Caki2 (cell line): ENCODE measurements at regions not wholly inside any gene's neighbourhood (a gene's known extent, or its start where the extent isn't known, plus 50 kb on each side); places are given as distances from the start of the nearest gene placed in this dataset.

Experiments
- DNase-seq: peaks from one replicate; pipeline ENCODE4 v3.0.0-alpha.2; 2015; ENCODE audit warnings: low read depth
- in situ Hi-C: cut with HindIII; loops from 2 replicates; pipeline ENCODE4 v1.10.0; 2016; ENCODE audit warnings: low sequenced_read_pairs, low pct_unique_long_range_greater_than_20kb, mixed read lengths

- in situ Hi-C loops = no loop called here
Observed at GRCh38 chr7:67752227-67752626, 755.6 kb downstream of the TYW1 start.

GRCh38 chr7:67753891-67754290, 757.3 kb downstream of the TYW1 start:
- no peak for DNase-seq
- in situ Hi-C loops = no loop called here

More at GRCh38 chr7:67752227-67752626, 755.6 kb downstream of the TYW1 start:
- DNase-seq = no peak

- DNase-seq = no peak
Observed at GRCh38 chr7:67754651-67755050, 758.0 kb downstream of the TYW1 start.

DNA sequence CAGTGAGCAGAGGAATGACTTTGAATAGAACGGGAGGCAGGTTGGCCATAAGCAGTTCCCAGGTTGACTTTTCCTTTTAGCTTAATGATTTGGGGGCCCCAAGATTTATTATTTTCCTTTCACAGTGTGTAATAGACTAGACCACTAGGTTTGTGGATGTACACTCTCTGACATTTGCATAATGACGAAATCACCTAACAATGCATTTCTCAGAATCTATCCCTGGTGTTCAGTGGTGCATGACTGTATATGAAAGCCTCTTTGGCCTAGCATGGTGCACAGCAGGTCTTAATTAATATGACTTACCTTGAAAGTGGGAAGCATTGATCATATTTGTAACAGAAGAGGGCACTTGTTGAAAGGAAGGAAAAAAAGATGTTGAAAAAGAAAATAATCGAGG, 761.9 kb downstream of the TYW1 start:
- peak; percentile 53 for DNase-seq
- in situ Hi-C loops = no loop called here

More at GRCh38 chr7:67754651-67755050, 758.0 kb downstream of the TYW1 start:
- in situ Hi-C loops = no loop called here

DNA sequence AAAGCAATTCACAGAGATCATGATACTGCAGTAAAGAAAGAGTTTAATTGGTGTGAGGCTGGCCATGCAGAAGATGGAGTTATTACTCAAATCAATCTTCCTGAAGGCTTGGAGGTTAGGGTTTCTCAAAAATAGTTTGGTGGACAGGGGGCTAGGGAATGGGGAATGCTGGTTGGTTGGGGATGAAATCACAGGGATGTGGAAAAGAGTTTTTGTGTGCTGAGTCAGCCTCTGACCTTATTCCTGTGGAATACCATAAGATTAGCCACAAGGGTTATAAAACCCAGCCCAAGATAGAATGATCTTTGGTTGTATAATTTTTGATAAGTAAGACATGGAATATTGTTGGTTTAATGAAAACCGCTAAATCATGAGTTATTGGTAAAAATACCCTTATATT, 764.3 kb downstream of the TYW1 start:
- in situ Hi-C loops = no loop called here
- peak; percentile 10 for DNase-seq

GRCh38 chr7:67762516-67762915, 765.9 kb downstream of the TYW1 start:
- no peak for DNase-seq
- in situ Hi-C loops = no loop called here

DNA sequence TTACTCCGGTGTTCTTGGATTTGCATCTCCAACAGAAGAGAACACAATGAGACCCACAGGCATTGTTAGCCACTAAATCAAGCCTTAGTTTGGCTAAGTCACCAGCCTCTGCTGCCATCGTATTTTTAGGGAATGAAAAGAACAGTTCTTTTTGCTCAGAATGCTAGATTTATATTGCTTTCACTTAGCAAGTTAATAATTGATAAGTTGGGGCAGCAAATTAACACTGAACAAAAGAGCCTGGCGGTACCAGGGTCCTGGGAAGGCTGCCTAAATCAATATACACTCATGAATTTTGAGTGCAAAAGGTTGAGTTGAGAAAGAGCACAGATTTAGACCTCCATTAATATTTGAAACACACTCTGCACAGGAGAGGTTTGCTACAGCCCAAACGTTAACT, 767.7 kb downstream of the TYW1 start:
- in situ Hi-C loops = no loop called here
- peak; percentile 66 for DNase-seq

DNA sequence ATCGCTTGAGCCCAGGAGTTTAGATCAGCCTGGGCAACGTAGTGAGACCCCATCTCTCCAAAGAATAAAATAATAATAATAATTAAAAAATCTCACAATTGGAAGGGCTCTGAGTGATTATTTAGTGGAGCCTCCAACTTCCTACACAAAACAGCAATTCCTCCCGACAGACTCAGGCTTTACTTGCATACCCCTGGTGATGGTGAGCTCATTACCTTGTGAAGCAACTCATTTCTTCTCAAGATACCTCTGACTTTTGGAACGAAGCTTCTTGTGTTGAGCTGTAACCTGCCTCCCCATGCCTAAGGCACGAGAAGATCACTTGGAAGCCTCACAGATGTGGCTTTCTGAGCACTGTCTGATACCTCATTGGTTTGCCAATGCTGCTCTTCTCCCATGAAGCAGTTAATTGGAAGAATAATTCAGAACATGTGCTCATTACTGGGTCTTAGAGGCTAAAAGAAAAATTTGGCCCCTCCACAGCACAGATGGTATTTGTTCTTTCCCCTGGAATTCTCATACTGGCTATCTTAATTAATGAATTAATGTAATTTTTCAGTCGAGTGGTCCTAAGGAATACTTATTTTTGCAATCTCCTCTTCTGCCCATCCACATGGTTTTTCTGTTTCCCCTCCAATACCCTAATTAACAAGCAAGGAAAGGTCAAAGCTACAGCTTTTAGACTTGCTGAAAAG, 769.0 kb downstream of the TYW1 start:
- in situ Hi-C loops = no loop called here
- no peak for DNase-seq

GRCh38 chr7:67766906-67767410, 770.3 kb downstream of the TYW1 start:
- no peak for DNase-seq
- in situ Hi-C loops = no loop called here

DNA sequence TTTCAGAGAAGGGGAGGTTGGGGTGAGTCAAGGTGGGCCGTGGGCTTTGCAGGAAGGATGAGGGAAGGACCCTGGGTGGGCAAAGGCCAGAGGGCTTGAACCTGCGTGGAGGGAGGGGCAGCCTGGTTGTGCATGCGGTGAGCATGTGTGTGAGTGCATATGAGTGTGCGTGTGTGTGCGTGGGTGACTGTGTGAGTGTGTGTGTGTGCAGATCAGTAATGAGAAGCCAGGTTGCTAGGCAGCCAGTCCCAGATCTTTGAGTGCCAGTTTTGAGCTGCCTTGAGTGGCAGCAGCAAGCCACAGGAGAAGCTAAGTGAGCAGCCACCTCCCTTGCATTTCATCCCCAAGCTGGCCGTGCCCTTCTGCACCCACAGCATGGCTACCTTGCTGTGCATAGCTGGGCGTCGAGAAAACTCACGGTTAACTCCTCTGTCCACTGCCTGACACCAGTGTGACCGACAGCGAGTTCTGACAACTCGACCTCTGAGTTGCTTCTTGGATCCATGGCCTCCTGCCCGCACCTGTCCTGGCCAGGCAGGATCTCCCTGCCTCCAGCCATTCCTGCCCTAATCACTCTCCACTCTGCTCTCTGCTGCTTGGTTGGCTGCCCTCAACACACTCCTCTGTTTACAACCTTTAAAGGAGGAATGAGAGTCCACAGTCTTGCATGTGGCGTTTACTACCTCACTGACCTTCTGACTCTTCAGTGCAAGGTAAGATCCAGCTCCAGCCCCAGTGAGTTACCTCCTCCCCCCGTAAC, 775.4 kb downstream of the TYW1 start:
- no peak for DNase-seq
- in situ Hi-C loops = no loop called here

DNA sequence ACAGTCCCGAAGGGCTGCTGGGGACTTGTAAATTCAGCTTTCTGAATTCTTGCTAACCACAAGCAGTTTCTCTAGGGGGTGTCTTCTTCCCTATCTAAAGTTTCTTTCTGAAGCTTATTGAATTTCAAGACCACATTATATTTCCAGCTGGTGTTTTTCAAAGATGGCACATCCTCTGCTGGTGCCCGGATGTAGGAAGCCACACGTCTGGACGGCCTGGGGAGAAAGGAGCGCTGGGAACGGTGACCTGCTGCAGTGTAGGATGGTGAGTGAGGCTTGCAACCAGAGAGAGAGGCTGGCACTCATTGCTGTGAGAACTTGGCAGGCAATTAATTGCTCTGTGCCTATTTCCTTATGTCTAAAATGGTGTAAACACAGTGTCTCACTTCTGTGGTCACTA, 776.4 kb downstream of the TYW1 start:
- in situ Hi-C loops = no loop called here
- no peak for DNase-seq

DNA sequence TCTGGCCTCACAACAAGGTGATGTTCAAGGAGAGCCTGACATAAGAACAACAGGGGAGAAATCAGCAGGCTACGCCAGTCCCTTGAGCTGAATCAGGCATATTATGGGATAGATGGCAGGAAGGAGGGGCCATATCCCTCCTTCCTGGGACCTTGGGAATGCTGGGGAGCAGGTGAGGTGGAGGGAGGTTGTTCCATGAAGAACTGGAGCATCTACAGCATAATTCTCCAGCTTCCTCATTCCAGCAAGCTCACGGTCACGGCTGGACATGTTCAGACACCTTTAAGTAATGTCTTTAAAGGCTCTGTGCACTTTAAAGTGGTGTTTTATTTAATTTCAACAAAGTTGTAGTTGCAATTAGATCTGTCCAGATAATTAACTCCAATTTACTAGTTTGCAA, 780.5 kb downstream of the TYW1 start:
- in situ Hi-C loops = no loop called here
- no peak for DNase-seq

- DNase-seq = no peak
- in situ Hi-C loops = no loop called here
Observed at GRCh38 chr7:67781841-67782240, 785.2 kb downstream of the TYW1 start.

DNA sequence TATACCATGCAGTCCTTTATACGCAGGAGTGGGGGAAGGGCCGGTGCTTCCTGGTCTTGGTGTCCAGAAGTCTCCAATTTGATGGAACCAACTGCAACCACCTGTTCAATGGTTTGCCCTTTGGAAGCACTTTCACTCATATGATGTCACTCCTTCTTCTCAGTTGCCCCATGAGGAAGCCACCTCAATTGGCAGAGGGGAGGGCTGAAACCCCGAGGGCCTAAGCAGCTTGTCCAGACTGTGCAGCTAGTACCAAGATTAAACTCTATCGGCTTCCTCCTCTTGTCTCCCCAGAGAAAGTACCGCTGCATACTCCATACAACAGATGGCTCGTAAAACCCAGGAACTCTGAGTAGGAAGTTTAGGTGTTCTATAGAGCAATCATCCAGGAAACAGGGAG, 789.4 kb downstream of the TYW1 start:
- in situ Hi-C loops = no loop called here
- no peak for DNase-seq

DNA sequence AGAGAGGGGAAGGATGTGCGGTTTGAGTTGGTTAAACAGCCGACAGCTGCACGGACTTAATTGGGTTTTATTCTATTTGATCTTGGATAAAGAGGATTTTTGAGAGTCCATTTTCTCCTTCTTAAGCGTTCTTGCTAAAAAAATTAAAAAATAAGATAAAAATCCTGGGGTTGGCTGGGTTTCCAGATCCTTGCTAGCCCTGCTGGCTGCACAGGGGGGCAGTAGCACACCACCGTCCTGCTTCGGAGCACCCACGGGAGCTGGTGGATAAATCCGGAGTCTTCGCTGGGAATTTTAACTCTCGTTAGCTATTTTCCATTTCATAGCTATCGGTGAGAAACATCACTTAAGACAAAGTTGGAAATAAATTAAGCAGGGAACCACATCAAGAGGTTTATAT, 792.0 kb downstream of the TYW1 start:
- no peak for DNase-seq
- in situ Hi-C loops = no loop called here

DNA sequence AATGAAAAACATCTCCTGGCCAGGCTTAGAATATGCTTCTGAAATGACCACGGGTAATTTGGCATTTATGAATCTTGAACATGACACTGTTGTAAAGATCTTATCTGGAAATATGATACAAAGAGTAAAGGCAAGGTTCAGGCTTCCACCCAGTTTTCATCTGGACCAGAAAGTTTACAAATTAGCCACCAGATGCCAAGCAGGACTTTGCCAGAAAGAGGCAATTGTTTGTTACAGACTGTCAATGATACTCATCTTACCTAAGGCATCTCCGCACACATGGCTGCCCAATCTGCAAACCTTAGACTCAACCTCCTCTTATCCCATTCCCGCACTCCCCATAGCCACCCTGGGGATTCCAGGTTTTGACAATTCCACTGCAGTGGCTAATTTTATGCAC, 795.3 kb downstream of the TYW1 start:
- in situ Hi-C loops = no loop called here
- DNase-seq = no peak

DNA sequence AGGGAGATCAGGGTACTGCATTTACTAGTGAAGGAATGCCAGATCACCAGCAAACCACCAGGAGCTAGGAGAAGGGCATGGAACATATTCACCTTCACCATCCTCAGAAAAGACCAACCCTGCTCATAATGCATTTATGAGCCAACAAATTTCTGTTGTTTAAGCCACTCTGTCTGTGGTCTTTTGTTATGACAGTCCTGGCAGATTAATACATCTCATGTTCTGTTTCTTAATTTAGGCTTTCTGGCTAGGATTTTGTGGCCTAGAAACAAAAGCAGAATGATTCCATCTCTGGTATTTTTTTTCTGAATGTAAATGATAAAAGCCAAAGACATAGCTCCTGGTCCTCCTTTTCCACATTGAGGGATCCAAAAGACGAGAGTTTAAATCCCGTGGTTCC, 797.9 kb downstream of the TYW1 start:
- in situ Hi-C loops = no loop called here
- DNase-seq = no peak

DNA sequence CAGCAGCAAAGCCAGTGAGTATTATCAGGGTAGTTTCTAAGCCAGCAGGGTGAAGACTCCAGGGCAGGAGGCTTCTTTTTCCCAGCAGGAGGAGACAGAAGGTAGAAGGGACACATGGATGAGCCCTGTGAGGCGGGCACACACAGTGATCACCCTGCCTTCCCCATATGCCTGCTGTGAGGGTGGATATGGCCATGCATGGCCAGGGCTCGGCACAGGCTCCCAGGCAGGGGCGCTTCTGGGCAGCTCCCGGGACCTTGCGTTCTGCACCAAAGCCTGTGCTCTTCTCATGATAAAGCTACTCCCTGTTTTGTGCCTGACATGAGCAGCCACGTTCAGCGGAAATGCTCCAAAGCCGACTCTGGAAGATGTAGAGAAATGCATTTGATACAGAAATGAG, 807.2 kb downstream of the TYW1 start:
- DNase-seq = no peak
- in situ Hi-C loops = no loop called here

GRCh38 chr7:67805921-67806471, 809.4 kb downstream of the TYW1 start:
- DNase-seq = no peak
- in situ Hi-C loops = no loop called here
